H9 (cell line): ENCODE measurements at regions not wholly inside any gene's neighbourhood (a gene's known extent, or its start where the extent isn't known, plus 50 kb on each side); places are given as distances from the start of the nearest gene placed in this dataset.

Experiments
- DNase-seq: peaks from one replicate; pipeline ENCODE4 v3.0.0-alpha.2; 2017
- H2AFZ ChIP-seq: one replicate; pipeline ENCODE4 v1.6.1; 2013; ENCODE audit warnings: mild to moderate bottlenecking, low read length, control low read depth, moderate library complexity
- H2AK5ac ChIP-seq: 2 replicates; pipeline ENCODE4 v1.6.1; 2013; ENCODE audit warnings: low read length, control low read depth, mixed read lengths; ENCODE audit not compliant: insufficient read length
- H2BK120ac ChIP-seq: one replicate; pipeline ENCODE4 v1.6.1; 2013; ENCODE audit warnings: low read depth, mild to moderate bottlenecking, low read length, control low read depth, inconsistent platforms; ENCODE audit not compliant: poor library complexity, severe bottlenecking
- H2BK12ac ChIP-seq: 2 replicates; pipeline ENCODE4 v1.6.1; 2013; ENCODE audit warnings: low read length, control low read depth, mixed read lengths, low read depth; ENCODE audit not compliant: insufficient read length
- H2BK15ac ChIP-seq: 2 replicates; pipeline ENCODE4 v1.6.1; 2013; ENCODE audit warnings: low read depth, low read length, control low read depth
- H2BK20ac ChIP-seq: one replicate; pipeline ENCODE4 v1.6.1; 2013; ENCODE audit warnings: low read depth, mild to moderate bottlenecking, low read length, control low read depth, inconsistent platforms; ENCODE audit not compliant: poor library complexity, severe bottlenecking
- H2BK5ac ChIP-seq: 2 replicates; pipeline ENCODE4 v1.6.1; 2013; ENCODE audit warnings: low read length, control low read depth, mixed read lengths; ENCODE audit not compliant: insufficient read length
- H3K14ac ChIP-seq: 2 replicates; pipeline ENCODE4 v1.6.1; 2013; ENCODE audit warnings: low read length, control low read depth; ENCODE audit not compliant: insufficient read depth
- H3K18ac ChIP-seq: 2 replicates; pipeline ENCODE4 v1.6.1; 2013; ENCODE audit warnings: low read depth, mild to moderate bottlenecking, mixed read lengths, low read length, control low read depth; ENCODE audit not compliant: insufficient read length
- H3K23ac ChIP-seq: 2 replicates; pipeline ENCODE4 v1.6.1; 2013; ENCODE audit warnings: low read length, control low read depth, mixed read lengths, low read depth; ENCODE audit not compliant: insufficient read length
- H3K23me2 ChIP-seq: 2 replicates; pipeline ENCODE4 v1.6.1; 2013; ENCODE audit warnings: low read depth, mild to moderate bottlenecking, mixed read lengths, low read length, control low read depth; ENCODE audit not compliant: insufficient read length, poor library complexity, severe bottlenecking
- H3K27ac ChIP-seq: 2 replicates; pipeline ENCODE4 v1.5.1; 2013; ENCODE audit warnings: low read length, control low read depth, mixed read lengths, low read depth; ENCODE audit not compliant: insufficient read length
- H3K27me3 ChIP-seq: 2 replicates; pipeline ENCODE4 v1.6.1; 2013; ENCODE audit warnings: low read length, control low read depth, inconsistent platforms; ENCODE audit not compliant: insufficient read depth
- H3K4ac ChIP-seq: 2 replicates; pipeline ENCODE4 v1.6.1; 2013; ENCODE audit warnings: low read depth, mild to moderate bottlenecking, control low read depth, inconsistent platforms, low read length, moderate library complexity
- H3K4me1 ChIP-seq: 2 replicates; pipeline ENCODE4 v1.6.1; 2013; ENCODE audit warnings: low read length, control low read depth, inconsistent platforms; ENCODE audit not compliant: insufficient read depth
- H3K4me2 ChIP-seq: 2 replicates; pipeline ENCODE4 v1.6.1; 2013; ENCODE audit warnings: low read length, control low read depth, mixed read lengths; ENCODE audit not compliant: insufficient read length, insufficient read depth
- H3K56ac ChIP-seq: 2 replicates; pipeline ENCODE4 v1.6.1; 2013; ENCODE audit warnings: low read depth, mild to moderate bottlenecking, mixed read lengths, low read length, control low read depth; ENCODE audit not compliant: insufficient read length
- H3K79me1 ChIP-seq: 2 replicates; pipeline ENCODE4 v1.6.1; 2013; ENCODE audit warnings: low read depth, mild to moderate bottlenecking, moderate library complexity, low read length, control low read depth, inconsistent platforms; ENCODE audit not compliant: insufficient read depth, poor library complexity, severe bottlenecking
- H3K79me2 ChIP-seq: 2 replicates; pipeline ENCODE4 v1.6.1; 2013; ENCODE audit warnings: low read length, control low read depth, inconsistent platforms; ENCODE audit not compliant: insufficient read depth
- H3K9ac ChIP-seq: 2 replicates; pipeline ENCODE4 v1.6.1; 2013; ENCODE audit warnings: low read length, control low read depth, mixed read lengths; ENCODE audit not compliant: insufficient read length; ENCODE audit errors: extremely low read depth
- H3K9me3 ChIP-seq: one replicate; pipeline ENCODE4 v1.6.1; 2013; ENCODE audit warnings: low read depth, low read length, inconsistent platforms; ENCODE audit not compliant: control insufficient read depth
- H3T11ph ChIP-seq: one replicate; pipeline ENCODE4 v1.6.1; 2013; ENCODE audit warnings: mild to moderate bottlenecking, low read length, control low read depth, inconsistent platforms
- H4K20me1 ChIP-seq: one replicate; pipeline ENCODE4 v1.6.1; 2013; ENCODE audit not compliant: control insufficient read depth, insufficient read length, insufficient read depth
- H4K5ac ChIP-seq: 2 replicates; pipeline ENCODE4 v1.6.1; 2013; ENCODE audit warnings: low read depth, mild to moderate bottlenecking, mixed read lengths, low read length, control low read depth; ENCODE audit not compliant: insufficient read length
- H4K8ac ChIP-seq: replicated peaks from 2 replicates; pipeline ENCODE4 v1.6.1; 2013; ENCODE audit warnings: low read length, control low read depth, mixed read lengths, low read depth; ENCODE audit not compliant: insufficient read length
- H4K91ac ChIP-seq: 2 replicates; pipeline ENCODE4 v1.6.1; 2013; ENCODE audit warnings: low read depth, mild to moderate bottlenecking, moderate library complexity, mixed read lengths, low read length, control low read depth; ENCODE audit not compliant: insufficient read length
- H3K27ac Mint-ChIP-seq, 3 experiments: 2 replicates in 2 of 3; 3 replicates in 1 of 3; pipeline ENCODE4 v1.8.0; 2020 to 2021; ENCODE audit warnings: mixed read lengths in 3 of 3, mild to moderate bottlenecking in 1 of 3, moderate library complexity in 1 of 3
- H3K27me3 Mint-ChIP-seq: 2 replicates; pipeline ENCODE4 v1.8.0; 2021; ENCODE audit warnings: low read depth, mild to moderate bottlenecking, moderate library complexity, mixed read lengths
- H3K36me3 Mint-ChIP-seq, 3 experiments: 2 replicates in 2 of 3; 3 replicates in 1 of 3; pipeline ENCODE4 v1.8.0; 2020 to 2021; ENCODE audit warnings: low read depth in 3 of 3, mixed read lengths in 3 of 3; ENCODE audit not compliant: insufficient read depth in 1 of 3
- H3K4me1 Mint-ChIP-seq, 2 experiments: 2 replicates each; pipeline ENCODE4 v1.8.0; 2020; ENCODE audit warnings: mixed read lengths in 2 of 2
- H3K4me3 Mint-ChIP-seq, 2 experiments: 2 replicates in 1 of 2; 3 replicates in 1 of 2; pipeline ENCODE4 v1.8.0; 2020 to 2021; ENCODE audit warnings: mild to moderate bottlenecking in 2 of 2, mixed read lengths in 2 of 2, moderate library complexity in 1 of 2
- H3K9me3 Mint-ChIP-seq, 2 experiments: 2 replicates in 1 of 2; 3 replicates in 1 of 2; pipeline ENCODE4 v1.8.0; 2020; ENCODE audit warnings: mild to moderate bottlenecking in 2 of 2, mixed read lengths in 2 of 2, moderate library complexity in 1 of 2
- CTCF ChIP-seq: fragments of 200-600 bp; sonication (generic); conservative IDR thresholded peaks from 3 replicates; pipeline ENCODE4 v1.8.0; 2021; ENCODE audit warnings: antibody characterized with exemption, mild to moderate bottlenecking
- WGBS: extraction: QIAGEN DNeasy Blood & Tissue Kit; methylation state at CpG from one replicate; pipeline ENCODE4 v1.1.7; 2013; ENCODE audit warnings: missing lambda C conversion rate, low lambda C conversion rate, mixed read lengths; ENCODE audit not compliant: insufficient read length; ENCODE audit errors: extremely low coverage; 5-methylcytosine and 5-hydroxymethylcytosine counted together

- H2AFZ ChIP-seq = no peak overlapping the region
- H3K79me1 ChIP-seq = no peaks in the 10 kb centered on the region
- H2BK20ac ChIP-seq = no peak overlapping the region
- no peaks in the 10 kb centered on the region for H3K79me2 ChIP-seq
- H3K56ac ChIP-seq = no peak overlapping the region
- H3K4me1 Mint-ChIP-seq = peaks cover 3 to 4% of the 10 kb centered on the region in 2 experiments; a peak in 2 of 4 replicates
- no peak overlapping the region for H4K8ac ChIP-seq
- no peak for TF ChIP-seq CTCF
- H3K9ac ChIP-seq = no peak overlapping the region
- no peak overlapping the region for H2BK120ac ChIP-seq
- H3K27me3 ChIP-seq = no peaks in the 10 kb centered on the region
- H3K27me3 Mint-ChIP-seq = peaks cover 4% of the 10 kb centered on the region; the same call in 1 of the 2 replicates
- no peak overlapping the region for H3K23ac ChIP-seq
- no peak overlapping the region for H3K27ac Mint-ChIP-seq
- no peak overlapping the region for H2BK5ac ChIP-seq
- no peak for DNase-seq
- no peaks in the 10 kb centered on the region for H4K20me1 ChIP-seq
- H3K9me3 ChIP-seq = no peaks in the 10 kb centered on the region
- no peak overlapping the region for H2BK12ac ChIP-seq
- no CpG with 5 or more reads among the region's 4 CpGs for WGBS
- H3K14ac ChIP-seq = no peak overlapping the region
- no peak overlapping the region for H3K27ac ChIP-seq
- H3K23me2 ChIP-seq = no peaks in the 10 kb centered on the region
- H2BK15ac ChIP-seq = no peak overlapping the region
- H3K9me3 Mint-ChIP-seq = no peaks in the 10 kb centered on the region
- no peak overlapping the region for H3K4me3 Mint-ChIP-seq
- no peaks in the 10 kb centered on the region for H3K4me1 ChIP-seq
- no peak overlapping the region for H3K18ac ChIP-seq
- no peak overlapping the region for H4K91ac ChIP-seq
- H4K5ac ChIP-seq = no peak overlapping the region
- H3K36me3 Mint-ChIP-seq = no peaks in the 10 kb centered on the region
- no peak overlapping the region for H3K4me2 ChIP-seq
- H3K4ac ChIP-seq = no peak overlapping the region
- H3T11ph ChIP-seq = no peak overlapping the region
- H2AK5ac ChIP-seq = no peak overlapping the region
Observed at GRCh38 chr7:25684360-25684759, 456.1 kb upstream of the NPVF start.
